Lower leg skin (tissue), 3 donors: ENCODE measurements at regions not wholly inside any gene's neighbourhood (a gene's known extent, or its start where the extent isn't known, plus 50 kb on each side); places are given as distances from the start of the nearest gene placed in this dataset.

ENCODE experiments used
- POLR2A ChIP-seq, 2 donors: fragments of 450-650 bp; IDR thresholded peaks; one replicate each; pipeline ENCODE4 v1.6.1; 2016 to 2017; ENCODE audit warnings: antibody characterized with exemption in 2 of 2, mild to moderate bottlenecking in 1 of 2, moderate library complexity in 1 of 2
- TF ChIP-seq, protein P1 (sequence below), 3 donors: fragments of 450-650 bp; IDR thresholded peaks; one replicate each; pipeline ENCODE4 v1.5.1; 2016; ENCODE audit warnings: antibody characterized with exemption in 3 of 3, mild to moderate bottlenecking in 3 of 3, moderate library complexity in 2 of 3

DNA sequence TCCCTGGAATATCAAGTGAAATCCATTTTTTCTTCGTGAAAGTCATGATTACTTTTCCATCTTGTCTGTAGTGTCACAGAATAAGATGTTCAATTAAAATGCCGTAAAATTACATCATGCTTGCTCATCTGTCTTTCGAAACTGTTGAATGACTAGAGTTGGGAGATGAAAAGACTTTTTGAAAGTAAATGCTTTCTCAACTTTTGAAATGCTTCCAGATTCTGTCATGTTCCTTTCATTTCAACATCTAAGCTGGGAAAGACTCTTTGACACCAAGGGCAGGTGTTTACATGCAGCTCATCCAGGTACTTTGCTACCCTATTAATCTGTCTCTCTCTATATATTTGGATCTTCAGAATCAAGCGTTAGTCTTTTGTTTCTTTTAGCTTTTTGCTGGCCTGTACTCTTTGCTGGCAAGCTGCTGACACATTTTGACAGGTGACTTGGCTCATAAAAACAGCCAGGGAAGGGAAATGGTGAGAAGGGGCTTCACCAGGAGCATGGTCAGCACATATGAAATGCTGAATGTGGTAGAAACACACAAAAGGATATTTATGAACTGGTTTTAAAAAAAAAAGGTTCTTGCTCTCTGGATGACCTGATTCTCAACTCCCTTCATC lies 77.0 kb upstream of the METAP2 start:
- TF ChIP-seq, protein P1, sequence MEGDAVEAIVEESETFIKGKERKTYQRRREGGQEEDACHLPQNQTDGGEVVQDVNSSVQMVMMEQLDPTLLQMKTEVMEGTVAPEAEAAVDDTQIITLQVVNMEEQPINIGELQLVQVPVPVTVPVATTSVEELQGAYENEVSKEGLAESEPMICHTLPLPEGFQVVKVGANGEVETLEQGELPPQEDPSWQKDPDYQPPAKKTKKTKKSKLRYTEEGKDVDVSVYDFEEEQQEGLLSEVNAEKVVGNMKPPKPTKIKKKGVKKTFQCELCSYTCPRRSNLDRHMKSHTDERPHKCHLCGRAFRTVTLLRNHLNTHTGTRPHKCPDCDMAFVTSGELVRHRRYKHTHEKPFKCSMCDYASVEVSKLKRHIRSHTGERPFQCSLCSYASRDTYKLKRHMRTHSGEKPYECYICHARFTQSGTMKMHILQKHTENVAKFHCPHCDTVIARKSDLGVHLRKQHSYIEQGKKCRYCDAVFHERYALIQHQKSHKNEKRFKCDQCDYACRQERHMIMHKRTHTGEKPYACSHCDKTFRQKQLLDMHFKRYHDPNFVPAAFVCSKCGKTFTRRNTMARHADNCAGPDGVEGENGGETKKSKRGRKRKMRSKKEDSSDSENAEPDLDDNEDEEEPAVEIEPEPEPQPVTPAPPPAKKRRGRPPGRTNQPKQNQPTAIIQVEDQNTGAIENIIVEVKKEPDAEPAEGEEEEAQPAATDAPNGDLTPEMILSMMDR (IDR thresholded peaks at IDR 0.05) = no peak
- TF ChIP-seq POLR2A (IDR thresholded peaks at IDR 0.05) = no peak
